PC-3 (cell line): ENCODE measurements at regions not wholly inside any gene's neighbourhood (a gene's known extent, or its start where the extent isn't known, plus 50 kb on each side); places are given as distances from the start of the nearest gene placed in this dataset.

ENCODE experiments used
- ATAC-seq: fragments of 200-7000 bp; cut with Tn5 transposase; 2 replicates; pipeline ENCODE4 v1.9.1; 2020; ENCODE audit warnings: mild to moderate bottlenecking, moderate library complexity
- BruUV-seq: library from RNA; stranded (reverse); fragments of 400-500 nt; replicated peaks from 2 replicates; lab custom pipeline; 2021; lab: Mats Ljungman, UMichigan
- CTCF ChIA-PET: fragments of 300-600 bp; sonication (Branson Sonifier 250); formaldehyde crosslinking; loops from one replicate; lab custom pipeline; 2022; ENCODE audit warnings: antibody characterized with exemption; lab: Charles Lee
- POLR2A ChIA-PET: fragments of 300-600 bp; sonication (Branson Sonifier 250); formaldehyde crosslinking; loops from one replicate; lab custom pipeline; 2022; ENCODE audit warnings: antibody characterized with exemption; ENCODE audit not compliant: unreplicated experiment; lab: Charles Lee
- DNase-seq: peaks from one replicate; pipeline ENCODE4 v3.0.0-alpha.2; 2015
- H2AFZ ChIP-seq: fragments of 300-600 bp; sonication (generic); 2 replicates; pipeline ENCODE4 v1.6.0; 2016; ENCODE audit warnings: antibody characterized with exemption, low read length
- H3F3A ChIP-seq: fragments of 300-600 bp; sonication (generic); one replicate; pipeline ENCODE4 v1.6.0; 2017; ENCODE audit warnings: antibody characterized with exemption, low read length, control low read depth, mild to moderate bottlenecking; ENCODE audit not compliant: unreplicated experiment
- H3K27ac ChIP-seq: fragments of 300-600 bp; sonication (generic); 2 replicates; pipeline ENCODE4 v1.5.1; 2016; ENCODE audit warnings: mild to moderate bottlenecking, low read length
- H3K27me3 ChIP-seq: fragments of 300-600 bp; sonication (generic); 2 replicates; pipeline ENCODE4 v1.6.1; 2016; ENCODE audit warnings: low read length, mixed read lengths
- H3K36me3 ChIP-seq: fragments of 300-600 bp; sonication (generic); 2 replicates; pipeline ENCODE4 v1.6.1; 2016; ENCODE audit warnings: low read depth, mixed run types, low read length, mixed read lengths
- H3K4me1 ChIP-seq: fragments of 300-600 bp; sonication (generic); 2 replicates; pipeline ENCODE4 v1.5.1; 2016; ENCODE audit warnings: low read length; ENCODE audit not compliant: insufficient read depth
- H3K4me2 ChIP-seq: fragments of 300-600 bp; sonication (generic); 2 replicates; pipeline ENCODE4 v1.6.0; 2016; ENCODE audit warnings: low read length
- H3K4me3 ChIP-seq: fragments of 300-600 bp; sonication (generic); 2 replicates; pipeline ENCODE4 v1.5.1; 2016; ENCODE audit warnings: mild to moderate bottlenecking, low read length, mixed read lengths
- H3K79me2 ChIP-seq: fragments of 300-600 bp; sonication (generic); 2 replicates; pipeline ENCODE4 v1.6.1; 2017; ENCODE audit warnings: low read length, mixed read lengths
- H3K9ac ChIP-seq: fragments of 300-600 bp; sonication (generic); 2 replicates; pipeline ENCODE4 v1.6.0; 2016; ENCODE audit warnings: mild to moderate bottlenecking, low read length
- H3K9me2 ChIP-seq: fragments of 300-600 bp; sonication (generic); replicated peaks from 2 replicates; pipeline ENCODE4 v1.6.1; 2016; ENCODE audit warnings: mixed run types, low read length, mixed read lengths
- H3K9me3 ChIP-seq: fragments of 300-600 bp; sonication (generic); 2 replicates; pipeline ENCODE4 v1.6.1; 2016; ENCODE audit warnings: low read length, mixed read lengths
- H4K20me1 ChIP-seq: fragments of 300-600 bp; sonication (generic); 2 replicates; pipeline ENCODE4 v1.6.1; 2016; ENCODE audit warnings: low read length, mixed read lengths
- EZH2 ChIP-seq: fragments of 300-600 bp; sonication (generic); IDR thresholded peaks from one replicate; pipeline ENCODE4 v1.6.1; 2017; ENCODE audit warnings: antibody characterized with exemption, mild to moderate bottlenecking, low read length; ENCODE audit not compliant: unreplicated experiment
- EZH2phosphoT487 ChIP-seq: fragments of 300-600 bp; sonication (generic); IDR thresholded peaks from 2 replicates; pipeline ENCODE4 v1.6.1; 2018; ENCODE audit warnings: mild to moderate bottlenecking, antibody characterized with exemption, low read length, borderline replicate concordance
- intact Hi-C: fragments of 100-400 bp; cut with micrococcal nuclease; formaldehyde crosslinking; loops from 2 replicates; pipeline ENCODE4 v1.9.0; 2023
- TF ChIP-seq, protein P1 (sequence below): fragments of 300-600 bp; sonication (generic); conservative IDR thresholded peaks from 2 replicates; pipeline ENCODE4 v1.5.1; 2017; ENCODE audit warnings: antibody characterized with exemption, low read depth, mild to moderate bottlenecking, low read length

- H3K9me3 ChIP-seq = no peaks in the 10 kb centered on the region
- BruUV-seq = no TSS peak
- no peaks in the 10 kb centered on the region for H3F3A ChIP-seq
- H3K4me2 ChIP-seq = peak overlapping the region; percentile 9; the same call in 1 of the 2 replicates
- H3K27ac ChIP-seq = peak overlapping the region; percentile 41
- no peaks in the 10 kb centered on the region for H3K36me3 ChIP-seq
- no peaks in the 10 kb centered on the region for H4K20me1 ChIP-seq
- no peak overlapping the region for H3K9ac ChIP-seq
- H3K9me2 ChIP-seq = no peaks in the 10 kb centered on the region
- H3K4me1 ChIP-seq = peaks cover 15% of the 10 kb centered on the region
- TF ChIP-seq EZH2 = no peak
- TF ChIP-seq, protein P1, sequence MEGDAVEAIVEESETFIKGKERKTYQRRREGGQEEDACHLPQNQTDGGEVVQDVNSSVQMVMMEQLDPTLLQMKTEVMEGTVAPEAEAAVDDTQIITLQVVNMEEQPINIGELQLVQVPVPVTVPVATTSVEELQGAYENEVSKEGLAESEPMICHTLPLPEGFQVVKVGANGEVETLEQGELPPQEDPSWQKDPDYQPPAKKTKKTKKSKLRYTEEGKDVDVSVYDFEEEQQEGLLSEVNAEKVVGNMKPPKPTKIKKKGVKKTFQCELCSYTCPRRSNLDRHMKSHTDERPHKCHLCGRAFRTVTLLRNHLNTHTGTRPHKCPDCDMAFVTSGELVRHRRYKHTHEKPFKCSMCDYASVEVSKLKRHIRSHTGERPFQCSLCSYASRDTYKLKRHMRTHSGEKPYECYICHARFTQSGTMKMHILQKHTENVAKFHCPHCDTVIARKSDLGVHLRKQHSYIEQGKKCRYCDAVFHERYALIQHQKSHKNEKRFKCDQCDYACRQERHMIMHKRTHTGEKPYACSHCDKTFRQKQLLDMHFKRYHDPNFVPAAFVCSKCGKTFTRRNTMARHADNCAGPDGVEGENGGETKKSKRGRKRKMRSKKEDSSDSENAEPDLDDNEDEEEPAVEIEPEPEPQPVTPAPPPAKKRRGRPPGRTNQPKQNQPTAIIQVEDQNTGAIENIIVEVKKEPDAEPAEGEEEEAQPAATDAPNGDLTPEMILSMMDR = no peak
- TF ChIP-seq EZH2phosphoT487 = no peak
- POLR2A ChIA-PET = no interaction called here
- no peaks in the 10 kb centered on the region for H3K79me2 ChIP-seq
- H3K27me3 ChIP-seq = no peaks in the 10 kb centered on the region; the same call in 1 of the 2 replicates
- DNase-seq = no peak
- CTCF ChIA-PET = no interaction called here
- no peak overlapping the region for H2AFZ ChIP-seq
- no peak overlapping the region for H3K4me3 ChIP-seq
- intact Hi-C loops = no loop called here
- ATAC-seq = no peak
These were observed 63.0 kb upstream of the RAB4A start for GRCh38 chr1:229207916-229208315.

DNA sequence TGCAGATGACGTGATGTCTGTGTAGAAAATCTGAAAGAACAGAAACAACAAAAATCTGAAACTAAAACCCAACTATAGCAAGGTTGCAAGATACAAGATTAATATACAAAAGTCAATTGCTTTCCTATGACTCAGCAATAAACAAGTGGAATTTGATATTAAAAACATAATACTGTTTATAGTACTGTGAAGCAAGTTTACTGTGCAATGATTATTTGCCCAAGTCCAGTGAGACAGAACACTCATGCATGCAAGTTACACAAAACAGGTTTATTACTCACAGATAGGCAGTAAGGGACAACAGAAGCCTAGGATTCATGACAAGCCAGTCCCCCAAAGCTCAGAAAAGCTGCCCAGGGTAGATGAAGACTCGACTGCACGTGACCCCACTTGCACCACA, 62.4 kb upstream of the RAB4A start:
- POLR2A ChIA-PET = no interaction called here
- Histone ChIP-seq H3K9ac (no peak overlapping the region), H3K4me3 (no peak overlapping the region), H3K36me3 (no peaks in the 10 kb centered on the region), H3K4me1 (peaks cover 15% of the 10 kb centered on the region), H3K9me3 (no peaks in the 10 kb centered on the region), H3F3A (no peaks in the 10 kb centered on the region), H4K20me1 (no peaks in the 10 kb centered on the region), H2AFZ (no peak overlapping the region), H3K4me2 (peak overlapping the region; percentile 52), H3K27me3 (no peaks in the 10 kb centered on the region; the same call in 1 of the 2 replicates), H3K9me2 (no peaks in the 10 kb centered on the region), H3K27ac (peak overlapping the region; percentile 62), H3K79me2 (no peaks in the 10 kb centered on the region)
- TF ChIP-seq, protein P1 = no peak
- no peak for TF ChIP-seq EZH2phosphoT487
- no peak for TF ChIP-seq EZH2
- DNase-seq = peak; percentile 78
- intact Hi-C loops = no loop called here
- ATAC-seq = peak; percentile 93
- CTCF ChIA-PET = no interaction called here
- no TSS peak for BruUV-seq

DNA sequence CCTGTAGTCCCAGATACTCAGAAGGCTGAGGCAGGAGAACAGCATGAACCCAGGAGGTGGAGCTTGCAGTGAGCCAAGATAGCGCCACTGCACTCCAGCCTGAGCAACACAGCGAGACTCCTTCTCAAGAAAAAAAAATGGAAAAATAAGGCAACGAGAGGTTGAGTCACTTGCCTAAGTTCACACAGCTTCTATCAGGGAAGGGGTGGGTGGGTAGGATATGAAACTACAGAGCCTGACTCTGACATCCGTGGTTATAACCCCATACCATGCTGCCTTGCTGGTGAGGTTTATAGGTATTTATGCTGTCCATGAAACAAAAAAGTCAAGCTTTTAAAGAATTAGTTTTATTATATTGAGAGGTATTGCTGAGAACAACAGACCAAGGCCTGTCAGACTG, 61.5 kb upstream of the RAB4A start:
- Histone ChIP-seq H3K79me2 (no peaks in the 10 kb centered on the region), H2AFZ (no peak overlapping the region), H3K4me3 (no peak overlapping the region), H3K4me1 (peaks cover 15% of the 10 kb centered on the region), H3K27me3 (no peaks in the 10 kb centered on the region; the same call in 1 of the 2 replicates), H3K9ac (no peak overlapping the region), H4K20me1 (no peaks in the 10 kb centered on the region), H3K9me2 (no peaks in the 10 kb centered on the region), H3K27ac (no peak overlapping the region), H3K9me3 (no peaks in the 10 kb centered on the region), H3K4me2 (no peak overlapping the region), H3F3A (no peaks in the 10 kb centered on the region), H3K36me3 (no peaks in the 10 kb centered on the region)
- BruUV-seq = no TSS peak
- TF ChIP-seq, protein P1 = no peak
- TF ChIP-seq EZH2phosphoT487 (no peak), EZH2 (no peak)
- ChIA-PET CTCF (no interaction called here), POLR2A (no interaction called here)
- DNase-seq (no peak), ATAC-seq (no peak)
- intact Hi-C loops = no loop called here
